Left lung (tissue), 4 donors: ENCODE measurements at regions not wholly inside any gene's neighbourhood (a gene's known extent, or its start where the extent isn't known, plus 50 kb on each side); places are given as distances from the start of the nearest gene placed in this dataset.

ENCODE experiments used
- ATAC-seq: fragments of 200-7000 bp; cut with Tn5 transposase; one replicate; pipeline ENCODE4 v1.9.1; 2020; ENCODE audit warnings: moderate library complexity
- DNase-seq, 4 donors: peaks; one replicate each; pipeline ENCODE4 v3.0.0-alpha.2; 2013 to 2020
- H3K27ac ChIP-seq, 2 donors: fragments of 200-600 bp; sonication (generic) in 1 of 2; one replicate each; pipeline versions ENCODE4 v1.5.0 to v1.8.0; 2020 to 2021
- H3K27me3 ChIP-seq, 2 donors: fragments of 200-600 bp; sonication (generic) in 1 of 2; one replicate each; pipeline versions ENCODE4 v1.5.0 to v1.8.0; 2020 to 2021
- H3K36me3 ChIP-seq, 2 donors: fragments of 200-600 bp; sonication (generic) in 1 of 2; one replicate each; pipeline versions ENCODE4 v1.5.0 to v1.8.0; 2020 to 2021
- H3K4me1 ChIP-seq, 2 donors: fragments of 200-600 bp; one replicate each; pipeline ENCODE4 v1.8.0; 2021
- H3K4me3 ChIP-seq, 2 donors: fragments of 200-600 bp; sonication (generic) in 1 of 2; one replicate each; pipeline versions ENCODE4 v1.5.0 to v1.8.0; 2020 to 2021; ENCODE audit warnings: mild to moderate bottlenecking in 1 of 2
- H3K9me3 ChIP-seq, 2 donors: fragments of 200-600 bp; sonication (generic) in 1 of 2; one replicate each; pipeline versions ENCODE4 v1.5.0 to v1.8.0; 2020 to 2021
- CTCF ChIP-seq, 2 donors: fragments of 200-600 bp; sonication (generic) in 1 of 2; IDR thresholded peaks; one replicate each; pipeline versions ENCODE4 v1.5.0 to v1.8.0; 2021; ENCODE audit warnings: antibody characterized with exemption in 2 of 2
- intact Hi-C, 2 donors: fragments of 100-400 bp; cut with DNase I; formaldehyde crosslinking; loops; one replicate each; pipeline versions ENCODE4 v1.11.2 to v1.14.2; 2022
- donor health status: DM: no; HTN: yes; CAD: no.
- donor health status: DM: no; HTN: no; CAD: no.

DNA sequence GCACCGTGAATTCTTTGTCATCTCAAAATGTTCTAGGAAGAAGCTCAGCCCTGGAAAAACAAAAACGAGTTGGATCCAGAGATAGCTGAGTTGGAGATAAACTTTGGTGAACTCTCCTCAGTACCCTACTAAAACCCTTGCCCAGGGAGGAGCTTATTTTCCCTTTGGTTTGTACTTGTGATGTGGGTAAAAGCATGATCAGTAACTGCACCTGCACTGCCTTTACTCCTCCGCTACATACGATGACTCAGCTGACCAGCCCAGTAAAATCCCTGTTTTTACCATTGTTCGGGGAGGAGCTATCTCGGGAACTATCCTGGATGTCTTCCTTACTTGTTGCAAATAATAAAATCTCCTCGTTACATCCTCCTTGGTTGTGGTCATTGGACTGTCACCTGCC lies 359.3 kb downstream of the SH2D4B start:
- H3K36me3 ChIP-seq, result no peaks in the 10 kb centered on the region
- no peaks in the 10 kb centered on the region for H3K9me3 ChIP-seq
- no peak for TF ChIP-seq CTCF (IDR thresholded peaks at IDR 0.05)
- ATAC-seq (no peak), DNase-seq (no peak)
- no peak overlapping the region for H3K27ac ChIP-seq
- intact Hi-C loops, result no loop called here
- no peaks in the 10 kb centered on the region for H3K4me1 ChIP-seq
- no peak overlapping the region for H3K4me3 ChIP-seq
- H3K27me3 ChIP-seq, result no peaks in the 10 kb centered on the region

DNA sequence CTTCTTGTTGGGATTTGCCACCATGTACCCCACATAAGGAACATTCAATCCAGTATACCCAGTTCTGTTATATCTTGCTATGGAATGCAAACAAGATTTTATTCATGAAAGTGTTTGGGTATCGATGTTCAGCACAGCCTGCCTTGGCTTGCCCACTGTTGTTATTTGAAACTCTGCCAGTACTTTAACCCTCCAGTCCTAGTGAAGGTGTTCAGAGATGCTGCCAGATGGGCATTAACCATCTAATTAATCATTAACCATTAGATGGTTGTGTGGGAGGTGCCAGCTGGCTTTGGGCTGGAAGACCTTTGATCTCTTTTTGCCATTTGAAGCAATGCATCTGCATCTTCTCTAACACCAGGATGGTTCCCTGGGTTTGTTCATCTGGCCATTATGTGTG lies 363.0 kb downstream of the SH2D4B start:
- H3K27ac ChIP-seq, result no peak overlapping the region
- ATAC-seq (no peak), DNase-seq (no peak)
- no peaks in the 10 kb centered on the region for H3K36me3 ChIP-seq
- no peaks in the 10 kb centered on the region for H3K27me3 ChIP-seq
- no peaks in the 10 kb centered on the region for H3K4me1 ChIP-seq
- H3K9me3 ChIP-seq, result no peaks in the 10 kb centered on the region
- H3K4me3 ChIP-seq, result no peak overlapping the region
- TF ChIP-seq CTCF (IDR thresholded peaks at IDR 0.05), result no peak
- intact Hi-C loops, result no loop called here

DNA sequence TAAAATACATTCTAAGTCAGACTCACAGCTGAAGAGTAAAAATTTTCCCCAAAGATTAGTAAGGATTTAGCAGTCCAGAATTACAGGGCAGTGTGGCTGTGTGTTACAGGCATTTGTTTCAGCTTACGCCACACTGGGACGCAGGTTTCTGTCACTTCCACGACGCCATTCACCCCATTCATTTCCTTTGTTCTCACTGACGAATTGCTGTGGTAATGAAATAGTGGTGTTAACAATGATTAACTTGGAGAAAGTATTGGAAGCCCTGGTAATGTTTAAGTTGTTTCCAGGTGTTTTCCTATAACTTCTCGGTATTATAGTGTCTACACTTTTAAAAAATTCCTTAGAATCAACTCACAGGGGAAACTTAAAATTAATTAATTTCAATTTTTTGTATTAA lies 370.9 kb downstream of the SH2D4B start:
- H3K27me3 ChIP-seq, result no peaks in the 10 kb centered on the region
- intact Hi-C loops, result no loop called here
- no peaks in the 10 kb centered on the region for H3K4me1 ChIP-seq
- no peak for DNase-seq
- no peak for ATAC-seq
- TF ChIP-seq CTCF (IDR thresholded peaks at IDR 0.05), result no peak
- H3K9me3 ChIP-seq, result no peaks in the 10 kb centered on the region
- no peak overlapping the region for H3K27ac ChIP-seq
- H3K4me3 ChIP-seq, result no peak overlapping the region
- no peaks in the 10 kb centered on the region for H3K36me3 ChIP-seq

- no peak overlapping the region for H3K27ac ChIP-seq
- no peak for TF ChIP-seq CTCF (IDR thresholded peaks at IDR 0.05)
- intact Hi-C loops, result no loop called here
- H3K27me3 ChIP-seq, result no peaks in the 10 kb centered on the region
- no peak overlapping the region for H3K4me3 ChIP-seq
- H3K36me3 ChIP-seq, result no peaks in the 10 kb centered on the region
- DNase-seq (no peak), ATAC-seq (no peak)
- H3K9me3 ChIP-seq, result no peaks in the 10 kb centered on the region
- no peaks in the 10 kb centered on the region for H3K4me1 ChIP-seq
Observed at GRCh38 chr10:80909254-80909653, 371.6 kb downstream of the SH2D4B start.

DNA sequence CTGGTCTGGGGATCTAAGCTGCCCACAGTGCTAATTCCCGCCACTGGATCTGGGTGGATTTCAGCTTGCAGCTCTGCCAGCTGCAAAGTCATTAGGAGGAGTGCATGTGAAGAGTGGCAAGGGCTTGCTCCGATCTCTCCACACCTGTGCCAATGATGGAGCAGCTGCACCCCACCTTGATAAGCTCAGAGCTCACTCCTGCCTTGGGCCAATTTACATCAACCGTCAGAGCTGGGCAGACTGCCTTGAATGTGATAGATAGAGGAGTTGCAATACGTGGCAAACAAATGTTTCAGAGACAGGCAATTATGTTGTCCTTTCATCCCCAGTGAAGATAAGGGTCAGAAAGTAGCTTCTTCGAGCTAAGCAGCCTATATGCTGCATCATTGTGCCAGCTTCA lies 379.9 kb downstream of the SH2D4B start:
- TF ChIP-seq CTCF (IDR thresholded peaks at IDR 0.05), result no peak
- H3K4me1 ChIP-seq, result no peaks in the 10 kb centered on the region
- no peak overlapping the region for H3K4me3 ChIP-seq
- DNase-seq (no peak), ATAC-seq (no peak)
- no peaks in the 10 kb centered on the region for H3K9me3 ChIP-seq
- peaks cover 0 to 9% of the 10 kb centered on the region in 2 donors for H3K27me3 ChIP-seq
- H3K27ac ChIP-seq, result no peak overlapping the region
- intact Hi-C loops, result no loop called here
- no peaks in the 10 kb centered on the region for H3K36me3 ChIP-seq
